ENCODE measurements at regions not wholly inside any gene's neighbourhood (a gene's known extent, or its start where the extent isn't known, plus 50 kb on each side); places are given as distances from the start of the nearest gene placed in this dataset.

GRCh38 chr3:101081999-101082398 lies 88.8 kb upstream of the ABI3BP start:
- H2BK5ac ChIP-seq (ENCODE audit: low read length), result no peak overlapping the region
- H3K9ac ChIP-seq (ENCODE audit: low read length), result no peak overlapping the region
- no peak overlapping the region for H3K23ac ChIP-seq (ENCODE audit: low read length)
- no peak overlapping the region for H3K27ac ChIP-seq (ENCODE audit: low read depth, low read length)
- no peak overlapping the region for H4K8ac ChIP-seq (ENCODE audit: low read depth, low read length)
- no peak for DNase-seq
- H3K4ac ChIP-seq (ENCODE audit: low read depth, low read length), result no peak overlapping the region
- H3K56ac ChIP-seq (ENCODE audit: low read length), result no peak overlapping the region
- H2BK120ac ChIP-seq (ENCODE audit: low read depth, low read length), result no peak overlapping the region
- no peaks in the 10 kb centered on the region for H3K79me2 ChIP-seq (ENCODE audit: control insufficient read depth, insufficient read depth, low read length)
- no peaks in the 10 kb centered on the region for H3K27me3 ChIP-seq (ENCODE audit: insufficient read depth, low read length, poor library complexity)
- no peak overlapping the region for H2BK15ac ChIP-seq (replicated peaks; ENCODE audit: low read depth)
- H3K4me1 ChIP-seq (ENCODE audit: control insufficient read depth, low read depth, low read length), result no peaks in the 10 kb centered on the region
- H3K18ac ChIP-seq (ENCODE audit: low read length), result no peak overlapping the region
- H3K79me1 ChIP-seq (ENCODE audit: low read length), result no peaks in the 10 kb centered on the region
- no peak overlapping the region for H3K4me2 ChIP-seq (ENCODE audit: low read length)
- no peak overlapping the region for H3K4me3 ChIP-seq (ENCODE audit: low read length)
- H4K5ac ChIP-seq (ENCODE audit: low read length), result no peak overlapping the region
- H2AK5ac ChIP-seq (ENCODE audit: low read length), result no peak overlapping the region
- no peaks in the 10 kb centered on the region for H3K36me3 ChIP-seq (ENCODE audit: control insufficient read depth, insufficient read depth, low read length)

GRCh38 chr3:101081446-101081845 lies 88.2 kb upstream of the ABI3BP start:
- Histone ChIP-seq H3K4me3 (ENCODE audit: low read length) (no peak overlapping the region), H2BK15ac (replicated peaks; ENCODE audit: low read depth) (no peak overlapping the region), H3K4me1 (ENCODE audit: control insufficient read depth, low read depth, low read length) (no peaks in the 10 kb centered on the region), H3K9ac (ENCODE audit: low read length) (no peak overlapping the region), H3K79me2 (ENCODE audit: control insufficient read depth, insufficient read depth, low read length) (no peaks in the 10 kb centered on the region), H3K4ac (ENCODE audit: low read depth, low read length) (no peak overlapping the region), H3K27me3 (ENCODE audit: insufficient read depth, low read length, poor library complexity) (no peaks in the 10 kb centered on the region), H3K56ac (ENCODE audit: low read length) (no peak overlapping the region), H3K18ac (ENCODE audit: low read length) (no peak overlapping the region), H3K23ac (ENCODE audit: low read length) (no peak overlapping the region), H3K27ac (ENCODE audit: low read depth, low read length) (no peak overlapping the region), H3K36me3 (ENCODE audit: control insufficient read depth, insufficient read depth, low read length) (no peaks in the 10 kb centered on the region), H4K5ac (ENCODE audit: low read length) (no peak overlapping the region), H2BK120ac (ENCODE audit: low read depth, low read length) (no peak overlapping the region), H3K4me2 (ENCODE audit: low read length) (no peak overlapping the region), H3K79me1 (ENCODE audit: low read length) (no peaks in the 10 kb centered on the region), H2AK5ac (ENCODE audit: low read length) (no peak overlapping the region), H4K8ac (ENCODE audit: low read depth, low read length) (no peak overlapping the region), H2BK5ac (ENCODE audit: low read length) (no peak overlapping the region)
- WGBS (ENCODE audit: extremely low coverage, insufficient coverage, low lambda C conversion rate), result no CpG with 5 or more reads among the region's 2 CpGs
- DNase-seq, result no peak

GRCh38 chr3:101077361-101078011 lies 84.3 kb upstream of the ABI3BP start:
- H3K4me2 ChIP-seq (ENCODE audit: low read length), result no peak overlapping the region
- no peaks in the 10 kb centered on the region for H3K79me1 ChIP-seq (ENCODE audit: low read length)
- no peak overlapping the region for H4K8ac ChIP-seq (ENCODE audit: low read depth, low read length)
- H2BK5ac ChIP-seq (ENCODE audit: low read length), result no peak overlapping the region
- H2BK15ac ChIP-seq (replicated peaks; ENCODE audit: low read depth), result no peak overlapping the region
- H3K9ac ChIP-seq (ENCODE audit: low read length), result no peak overlapping the region
- H3K4ac ChIP-seq (ENCODE audit: low read depth, low read length), result no peak overlapping the region
- no peak overlapping the region for H4K5ac ChIP-seq (ENCODE audit: low read length)
- H3K36me3 ChIP-seq (ENCODE audit: control insufficient read depth, insufficient read depth, low read length), result no peaks in the 10 kb centered on the region
- no peak overlapping the region for H3K23ac ChIP-seq (ENCODE audit: low read length)
- H3K27me3 ChIP-seq (ENCODE audit: insufficient read depth, low read length, poor library complexity), result no peaks in the 10 kb centered on the region
- no peak overlapping the region for H2AK5ac ChIP-seq (ENCODE audit: low read length)
- no peak overlapping the region for H3K4me3 ChIP-seq (ENCODE audit: low read length)
- no peak overlapping the region for H3K18ac ChIP-seq (ENCODE audit: low read length)
- no peaks in the 10 kb centered on the region for H3K4me1 ChIP-seq (ENCODE audit: control insufficient read depth, low read depth, low read length)
- no peaks in the 10 kb centered on the region for H3K79me2 ChIP-seq (ENCODE audit: control insufficient read depth, insufficient read depth, low read length)
- H3K56ac ChIP-seq (ENCODE audit: low read length), result no peak overlapping the region
- H3K27ac ChIP-seq (ENCODE audit: low read depth, low read length), result no peak overlapping the region
- DNase-seq, result no peak
- no CpG with 5 or more reads among the region's 3 CpGs for WGBS (ENCODE audit: extremely low coverage, insufficient coverage, low lambda C conversion rate)
- no peak overlapping the region for H2BK120ac ChIP-seq (ENCODE audit: low read depth, low read length)

GRCh38 chr3:101074518-101074917 lies 81.3 kb upstream of the ABI3BP start:
- Histone ChIP-seq H4K8ac (ENCODE audit: low read depth, low read length) (no peak overlapping the region), H3K79me2 (ENCODE audit: control insufficient read depth, insufficient read depth, low read length) (no peaks in the 10 kb centered on the region), H3K27me3 (ENCODE audit: insufficient read depth, low read length, poor library complexity) (no peaks in the 10 kb centered on the region), H3K79me1 (ENCODE audit: low read length) (no peaks in the 10 kb centered on the region), H3K18ac (ENCODE audit: low read length) (no peak overlapping the region), H3K4ac (ENCODE audit: low read depth, low read length) (no peak overlapping the region), H2AK5ac (ENCODE audit: low read length) (no peak overlapping the region), H3K4me1 (ENCODE audit: control insufficient read depth, low read depth, low read length) (no peaks in the 10 kb centered on the region), H4K5ac (ENCODE audit: low read length) (no peak overlapping the region), H2BK120ac (ENCODE audit: low read depth, low read length) (no peak overlapping the region), H3K56ac (ENCODE audit: low read length) (no peak overlapping the region), H3K23ac (ENCODE audit: low read length) (no peak overlapping the region), H3K4me3 (ENCODE audit: low read length) (no peak overlapping the region), H3K4me2 (ENCODE audit: low read length) (no peak overlapping the region), H3K27ac (ENCODE audit: low read depth, low read length) (no peak overlapping the region), H3K36me3 (ENCODE audit: control insufficient read depth, insufficient read depth, low read length) (no peaks in the 10 kb centered on the region), H2BK5ac (ENCODE audit: low read length) (no peak overlapping the region), H3K9ac (ENCODE audit: low read length) (no peak overlapping the region), H2BK15ac (replicated peaks; ENCODE audit: low read depth) (no peak overlapping the region)
- no CpG with 5 or more reads among the region's 2 CpGs for WGBS (ENCODE audit: extremely low coverage, insufficient coverage, low lambda C conversion rate)
- DNase-seq, result no peak

GRCh38 chr3:101072300-101072699 lies 79.1 kb upstream of the ABI3BP start:
- no peak overlapping the region for H3K4me3 ChIP-seq (ENCODE audit: low read length)
- no peak overlapping the region for H3K18ac ChIP-seq (ENCODE audit: low read length)
- no peak overlapping the region for H4K8ac ChIP-seq (ENCODE audit: low read depth, low read length)
- WGBS (ENCODE audit: extremely low coverage, insufficient coverage, low lambda C conversion rate), result no CpG with 5 or more reads among the region's 4 CpGs
- no peak overlapping the region for H2BK15ac ChIP-seq (replicated peaks; ENCODE audit: low read depth)
- no peak overlapping the region for H3K23ac ChIP-seq (ENCODE audit: low read length)
- no peak overlapping the region for H3K4ac ChIP-seq (ENCODE audit: low read depth, low read length)
- H3K79me2 ChIP-seq (ENCODE audit: control insufficient read depth, insufficient read depth, low read length), result no peaks in the 10 kb centered on the region
- no peak overlapping the region for H3K56ac ChIP-seq (ENCODE audit: low read length)
- no peak overlapping the region for H3K9ac ChIP-seq (ENCODE audit: low read length)
- H2BK120ac ChIP-seq (ENCODE audit: low read depth, low read length), result no peak overlapping the region
- no peak overlapping the region for H3K27ac ChIP-seq (ENCODE audit: low read depth, low read length)
- no peaks in the 10 kb centered on the region for H3K36me3 ChIP-seq (ENCODE audit: control insufficient read depth, insufficient read depth, low read length)
- DNase-seq, result no peak
- no peak overlapping the region for H3K4me2 ChIP-seq (ENCODE audit: low read length)
- H2AK5ac ChIP-seq (ENCODE audit: low read length), result no peak overlapping the region
- no peaks in the 10 kb centered on the region for H3K79me1 ChIP-seq (ENCODE audit: low read length)
- no peaks in the 10 kb centered on the region for H3K27me3 ChIP-seq (ENCODE audit: insufficient read depth, low read length, poor library complexity)
- H2BK5ac ChIP-seq (ENCODE audit: low read length), result no peak overlapping the region
- H3K4me1 ChIP-seq (ENCODE audit: control insufficient read depth, low read depth, low read length), result no peaks in the 10 kb centered on the region
- no peak overlapping the region for H4K5ac ChIP-seq (ENCODE audit: low read length)

- peak overlapping the region; percentile 29 for H4K5ac ChIP-seq (ENCODE audit: low read length)
- no peak overlapping the region for H3K4me3 ChIP-seq (ENCODE audit: low read length)
Observed at GRCh38 chr3:101070799-101071121, 77.5 kb upstream of the ABI3BP start.

More at GRCh38 chr3:101070799-101071121, 77.5 kb upstream of the ABI3BP start:
- H3K36me3 ChIP-seq (ENCODE audit: control insufficient read depth, insufficient read depth, low read length), result no peaks in the 10 kb centered on the region
- DNase-seq, result no peak
- no peak overlapping the region for H4K8ac ChIP-seq (ENCODE audit: low read depth, low read length)
- no peaks in the 10 kb centered on the region for H3K79me1 ChIP-seq (ENCODE audit: low read length)
- H2AK5ac ChIP-seq (ENCODE audit: low read length), result no peak overlapping the region
- H3K79me2 ChIP-seq (ENCODE audit: control insufficient read depth, insufficient read depth, low read length), result no peaks in the 10 kb centered on the region
- no peak overlapping the region for H3K4me2 ChIP-seq (ENCODE audit: low read length)
- H3K27me3 ChIP-seq (ENCODE audit: insufficient read depth, low read length, poor library complexity), result no peaks in the 10 kb centered on the region
- no peak overlapping the region for H3K23ac ChIP-seq (ENCODE audit: low read length)
- H3K27ac ChIP-seq (ENCODE audit: low read depth, low read length), result no peak overlapping the region
- no peak overlapping the region for H3K4ac ChIP-seq (ENCODE audit: low read depth, low read length)
- H2BK15ac ChIP-seq (replicated peaks; ENCODE audit: low read depth), result peak overlapping the region; percentile 85
- H2BK5ac ChIP-seq (ENCODE audit: low read length), result no peak overlapping the region
- no peaks in the 10 kb centered on the region for H3K4me1 ChIP-seq (ENCODE audit: control insufficient read depth, low read depth, low read length)
- no peak overlapping the region for H3K56ac ChIP-seq (ENCODE audit: low read length)
- no peak overlapping the region for H3K9ac ChIP-seq (ENCODE audit: low read length)
- no peak overlapping the region for H2BK120ac ChIP-seq (ENCODE audit: low read depth, low read length)
- no peak overlapping the region for H3K18ac ChIP-seq (ENCODE audit: low read length)
